ENCODE measurements at regions not wholly inside any gene's neighbourhood (a gene's known extent, or its start where the extent isn't known, plus 50 kb on each side); places are given as distances from the start of the nearest gene placed in this dataset.

- ATAC-seq, result no peak
- TF ChIP-seq ZNF8 (CRISPR knock-in tag; IDR thresholded peaks at IDR 0.05) (no peak), BACH2 (CRISPR knock-in tag; IDR thresholded peaks at IDR 0.05; ENCODE audit: borderline replicate concordance) (no peak), ZFP3 (CRISPR knock-in tag; IDR thresholded peaks at IDR 0.05) (no peak)
Measured at GRCh38 chr4:129369361-129370010, 273.5 kb downstream of the C4orf33 start.

- no peak for ATAC-seq
- TF ChIP-seq CSRNP3 (CRISPR knock-in tag; IDR thresholded peaks at IDR 0.05) (no peak), PPARA (CRISPR knock-in tag; IDR thresholded peaks at IDR 0.05; ENCODE audit: borderline replicate concordance) (no peak), ARNTL (CRISPR knock-in tag; IDR thresholded peaks at IDR 0.05; ENCODE audit: borderline replicate concordance, low read depth) (no peak), ESRRG (CRISPR knock-in tag; IDR thresholded peaks at IDR 0.05) (no peak), ZNF8 (CRISPR knock-in tag; IDR thresholded peaks at IDR 0.05) (no peak), ZNF565 (CRISPR knock-in tag; conservative IDR thresholded peaks at IDR 0.05; ENCODE audit: low read depth) (no peak), ZFP3 (CRISPR knock-in tag; IDR thresholded peaks at IDR 0.05) (no peak), SNAI2 (CRISPR knock-in tag; IDR thresholded peaks at IDR 0.05) (no peak), BACH2 (CRISPR knock-in tag; IDR thresholded peaks at IDR 0.05; ENCODE audit: borderline replicate concordance) (no peak)
- TF ChIP-seq, protein P1, sequence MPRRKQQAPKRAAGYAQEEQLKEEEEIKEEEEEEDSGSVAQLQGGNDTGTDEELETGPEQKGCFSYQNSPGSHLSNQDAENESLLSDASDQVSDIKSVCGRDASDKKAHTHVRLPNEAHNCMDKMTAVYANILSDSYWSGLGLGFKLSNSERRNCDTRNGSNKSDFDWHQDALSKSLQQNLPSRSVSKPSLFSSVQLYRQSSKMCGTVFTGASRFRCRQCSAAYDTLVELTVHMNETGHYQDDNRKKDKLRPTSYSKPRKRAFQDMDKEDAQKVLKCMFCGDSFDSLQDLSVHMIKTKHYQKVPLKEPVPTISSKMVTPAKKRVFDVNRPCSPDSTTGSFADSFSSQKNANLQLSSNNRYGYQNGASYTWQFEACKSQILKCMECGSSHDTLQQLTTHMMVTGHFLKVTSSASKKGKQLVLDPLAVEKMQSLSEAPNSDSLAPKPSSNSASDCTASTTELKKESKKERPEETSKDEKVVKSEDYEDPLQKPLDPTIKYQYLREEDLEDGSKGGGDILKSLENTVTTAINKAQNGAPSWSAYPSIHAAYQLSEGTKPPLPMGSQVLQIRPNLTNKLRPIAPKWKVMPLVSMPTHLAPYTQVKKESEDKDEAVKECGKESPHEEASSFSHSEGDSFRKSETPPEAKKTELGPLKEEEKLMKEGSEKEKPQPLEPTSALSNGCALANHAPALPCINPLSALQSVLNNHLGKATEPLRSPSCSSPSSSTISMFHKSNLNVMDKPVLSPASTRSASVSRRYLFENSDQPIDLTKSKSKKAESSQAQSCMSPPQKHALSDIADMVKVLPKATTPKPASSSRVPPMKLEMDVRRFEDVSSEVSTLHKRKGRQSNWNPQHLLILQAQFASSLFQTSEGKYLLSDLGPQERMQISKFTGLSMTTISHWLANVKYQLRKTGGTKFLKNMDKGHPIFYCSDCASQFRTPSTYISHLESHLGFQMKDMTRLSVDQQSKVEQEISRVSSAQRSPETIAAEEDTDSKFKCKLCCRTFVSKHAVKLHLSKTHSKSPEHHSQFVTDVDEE (CRISPR knock-in tag; IDR thresholded peaks at IDR 0.05), result no peak
Measured at GRCh38 chr4:129371065-129371464, 275.1 kb downstream of the C4orf33 start.

DNA sequence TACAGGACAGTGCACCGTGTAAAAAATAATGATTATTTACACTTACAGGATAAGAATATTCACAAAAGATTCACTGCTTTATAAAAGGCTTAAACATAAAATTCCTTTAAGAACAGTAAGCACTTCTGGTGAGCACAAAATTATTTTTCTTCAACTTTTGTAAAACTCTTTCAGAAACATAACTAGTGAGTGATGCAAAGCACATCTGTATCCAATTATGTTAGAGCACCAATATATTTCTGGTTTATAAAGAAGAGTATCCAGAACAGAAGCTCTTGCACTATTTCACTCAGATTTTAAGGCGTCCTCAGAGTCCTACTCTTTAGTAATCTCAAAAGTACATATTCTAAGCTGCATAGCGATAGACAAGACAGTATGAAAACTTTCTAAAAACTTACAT, 276.0 kb downstream of the C4orf33 start:
- no peak for TF ChIP-seq TCF4 (CRISPR knock-in tag; IDR thresholded peaks at IDR 0.05; ENCODE audit: borderline replicate concordance)
- no peak for TF ChIP-seq TOX (CRISPR knock-in tag; IDR thresholded peaks at IDR 0.05; ENCODE audit: borderline replicate concordance)
- TF ChIP-seq, protein P1 (CRISPR knock-in tag; IDR thresholded peaks at IDR 0.05), result no peak
- no peak for TF ChIP-seq ARNTL (CRISPR knock-in tag; IDR thresholded peaks at IDR 0.05; ENCODE audit: borderline replicate concordance, low read depth)
- TF ChIP-seq BACH2 (CRISPR knock-in tag; IDR thresholded peaks at IDR 0.05; ENCODE audit: borderline replicate concordance), result no peak
- TF ChIP-seq, protein P2, sequence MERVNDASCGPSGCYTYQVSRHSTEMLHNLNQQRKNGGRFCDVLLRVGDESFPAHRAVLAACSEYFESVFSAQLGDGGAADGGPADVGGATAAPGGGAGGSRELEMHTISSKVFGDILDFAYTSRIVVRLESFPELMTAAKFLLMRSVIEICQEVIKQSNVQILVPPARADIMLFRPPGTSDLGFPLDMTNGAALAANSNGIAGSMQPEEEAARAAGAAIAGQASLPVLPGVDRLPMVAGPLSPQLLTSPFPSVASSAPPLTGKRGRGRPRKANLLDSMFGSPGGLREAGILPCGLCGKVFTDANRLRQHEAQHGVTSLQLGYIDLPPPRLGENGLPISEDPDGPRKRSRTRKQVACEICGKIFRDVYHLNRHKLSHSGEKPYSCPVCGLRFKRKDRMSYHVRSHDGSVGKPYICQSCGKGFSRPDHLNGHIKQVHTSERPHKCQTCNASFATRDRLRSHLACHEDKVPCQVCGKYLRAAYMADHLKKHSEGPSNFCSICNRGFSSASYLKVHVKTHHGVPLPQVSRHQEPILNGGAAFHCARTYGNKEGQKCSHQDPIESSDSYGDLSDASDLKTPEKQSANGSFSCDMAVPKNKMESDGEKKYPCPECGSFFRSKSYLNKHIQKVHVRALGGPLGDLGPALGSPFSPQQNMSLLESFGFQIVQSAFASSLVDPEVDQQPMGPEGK (CRISPR knock-in tag; IDR thresholded peaks at IDR 0.05; ENCODE audit: borderline replicate concordance), result no peak
- TF ChIP-seq ZNF70 (CRISPR knock-in tag; IDR thresholded peaks at IDR 0.05), result no peak
- no peak for TF ChIP-seq RARB (CRISPR knock-in tag; IDR thresholded peaks at IDR 0.05)
- no peak for TF ChIP-seq ZNF565 (CRISPR knock-in tag; conservative IDR thresholded peaks at IDR 0.05; ENCODE audit: low read depth)

GRCh38 chr4:129377131-129377845, 281.3 kb downstream of the C4orf33 start:
- ATAC-seq, result no peak
- TF ChIP-seq PPARA (CRISPR knock-in tag; IDR thresholded peaks at IDR 0.05; ENCODE audit: borderline replicate concordance) (no peak), ZFP30 (CRISPR knock-in tag; IDR thresholded peaks at IDR 0.05) (no peak), ZNF70 (CRISPR knock-in tag; IDR thresholded peaks at IDR 0.05) (no peak), ZFP3 (CRISPR knock-in tag; IDR thresholded peaks at IDR 0.05) (no peak), OSR1 (CRISPR knock-in tag; IDR thresholded peaks at IDR 0.05) (no peak), POU6F1 (CRISPR knock-in tag; IDR thresholded peaks at IDR 0.05; ENCODE audit: borderline replicate concordance, low read depth) (no peak), CSRNP3 (CRISPR knock-in tag; IDR thresholded peaks at IDR 0.05) (no peak), SNAI2 (CRISPR knock-in tag; IDR thresholded peaks at IDR 0.05) (no peak), ARNTL (CRISPR knock-in tag; IDR thresholded peaks at IDR 0.05; ENCODE audit: borderline replicate concordance, low read depth) (no peak), ZNF8 (CRISPR knock-in tag; IDR thresholded peaks at IDR 0.05) (no peak)
- TF ChIP-seq, protein P2 (CRISPR knock-in tag; IDR thresholded peaks at IDR 0.05; ENCODE audit: borderline replicate concordance), result no peak

More for the DNA sequence above, 276.0 kb downstream of the C4orf33 start:
- no peak for ATAC-seq
